ENCODE measurements at regions not wholly inside any gene's neighbourhood (a gene's known extent, or its start where the extent isn't known, plus 50 kb on each side); places are given as distances from the start of the nearest gene placed in this dataset.

DNA sequence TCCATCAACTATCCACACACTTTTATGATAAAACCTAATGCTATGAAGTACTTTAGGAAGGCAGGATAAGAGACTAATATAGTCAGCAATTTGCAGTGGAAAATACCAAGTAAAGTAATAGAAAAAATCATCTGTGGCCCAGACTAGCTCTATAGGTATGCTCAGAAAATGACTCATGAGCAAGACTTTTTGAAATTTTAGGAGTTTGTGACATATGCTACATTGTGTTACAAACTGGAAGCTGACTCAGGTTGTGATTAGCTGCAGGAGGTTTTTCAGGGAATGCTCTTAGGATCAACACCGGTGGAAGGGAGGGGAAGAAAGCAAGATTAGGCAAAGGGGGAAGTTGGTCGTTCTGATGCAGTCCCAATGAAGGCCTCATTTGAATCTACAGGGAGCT lies 56.1 kb downstream of the FEZF1 start:
- TF ChIP-seq, protein P1, sequence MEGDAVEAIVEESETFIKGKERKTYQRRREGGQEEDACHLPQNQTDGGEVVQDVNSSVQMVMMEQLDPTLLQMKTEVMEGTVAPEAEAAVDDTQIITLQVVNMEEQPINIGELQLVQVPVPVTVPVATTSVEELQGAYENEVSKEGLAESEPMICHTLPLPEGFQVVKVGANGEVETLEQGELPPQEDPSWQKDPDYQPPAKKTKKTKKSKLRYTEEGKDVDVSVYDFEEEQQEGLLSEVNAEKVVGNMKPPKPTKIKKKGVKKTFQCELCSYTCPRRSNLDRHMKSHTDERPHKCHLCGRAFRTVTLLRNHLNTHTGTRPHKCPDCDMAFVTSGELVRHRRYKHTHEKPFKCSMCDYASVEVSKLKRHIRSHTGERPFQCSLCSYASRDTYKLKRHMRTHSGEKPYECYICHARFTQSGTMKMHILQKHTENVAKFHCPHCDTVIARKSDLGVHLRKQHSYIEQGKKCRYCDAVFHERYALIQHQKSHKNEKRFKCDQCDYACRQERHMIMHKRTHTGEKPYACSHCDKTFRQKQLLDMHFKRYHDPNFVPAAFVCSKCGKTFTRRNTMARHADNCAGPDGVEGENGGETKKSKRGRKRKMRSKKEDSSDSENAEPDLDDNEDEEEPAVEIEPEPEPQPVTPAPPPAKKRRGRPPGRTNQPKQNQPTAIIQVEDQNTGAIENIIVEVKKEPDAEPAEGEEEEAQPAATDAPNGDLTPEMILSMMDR (IDR thresholded peaks at IDR 0.05), result no peak
- TF ChIP-seq POLR2A (IDR thresholded peaks at IDR 0.05), result no peak

All from Peyer's patch (tissue), 4 donors.